Fibroblast of lung (primary cell): ENCODE measurements at regions not wholly inside any gene's neighbourhood (a gene's known extent, or its start where the extent isn't known, plus 50 kb on each side); places are given as distances from the start of the nearest gene placed in this dataset.

Experiments
- CTCF ChIP-seq, 2 donors: IDR thresholded peaks in 1 of 2; conservative IDR thresholded peaks in 1 of 2; 1 replicate in 1 of 2; 2 replicates in 1 of 2; pipeline ENCODE4 v1.5.1; 2011 to 2012; ENCODE audit warnings: low read length in 2 of 2, control low read depth in 1 of 2, inconsistent platforms in 1 of 2, low read depth in 1 of 2, mild to moderate bottlenecking in 1 of 2
- EZH2 ChIP-seq: IDR thresholded peaks from 2 replicates; pipeline ENCODE4 v1.5.1; 2012; ENCODE audit warnings: low read length, control low read depth, mild to moderate bottlenecking; ENCODE audit errors: missing control alignments

- no peak for TF ChIP-seq CTCF (conservative IDR thresholded peaks at IDR 0.05 in 1 of 2, IDR thresholded peaks at IDR 0.05 in 1 of 2; ENCODE audit: low read depth in 1 of 2, low read length in 2 of 2)
- no peak for TF ChIP-seq EZH2
Measured at GRCh38 chr6:164023535-164023934, 609.0 kb downstream of the QKI start.
